ENCODE measurements at regions not wholly inside any gene's neighbourhood (a gene's known extent, or its start where the extent isn't known, plus 50 kb on each side); places are given as distances from the start of the nearest gene placed in this dataset.

- Histone ChIP-seq H3K27ac (ENCODE audit: low read depth, low read length) (no peak overlapping the region), H3K4me3 (ENCODE audit: low read length) (no peak overlapping the region), H3K4me2 (ENCODE audit: low read length) (no peak overlapping the region), H3K36me3 (ENCODE audit: control insufficient read depth, low read length) (no peaks in the 10 kb centered on the region), H4K20me1 (ENCODE audit: control insufficient read depth, insufficient read depth, low read depth, low read length) (no peaks in the 10 kb centered on the region), H3K27me3 (ENCODE audit: control insufficient read depth, low read length) (no peaks in the 10 kb centered on the region), H3K9me2 (replicated peaks; ENCODE audit: control insufficient read depth, low read length) (no peaks in the 10 kb centered on the region), H3K4me1 (ENCODE audit: control insufficient read depth, low read length) (no peaks in the 10 kb centered on the region), H3K79me2 (ENCODE audit: control insufficient read depth, low read length) (no peaks in the 10 kb centered on the region), H3F3A (ENCODE audit: control insufficient read depth, insufficient read depth) (no peaks in the 10 kb centered on the region), H3K9me3 (ENCODE audit: control insufficient read depth, insufficient read depth, low read length) (no peaks in the 10 kb centered on the region)
- TF ChIP-seq EZH2phosphoT487 (IDR thresholded peaks at IDR 0.05; ENCODE audit: borderline replicate concordance, low read length) (no peak), CTCF (IDR thresholded peaks at IDR 0.05; ENCODE audit: low read depth, low read length, poor library complexity, severe bottlenecking) (no peak)
These were observed 1102.6 kb upstream of the EPHA6 start for GRCh38 chr3:95711789-95712188.

- Histone ChIP-seq H3K27me3 (ENCODE audit: control insufficient read depth, low read length) (no peaks in the 10 kb centered on the region), H3K27ac (ENCODE audit: low read depth, low read length) (no peak overlapping the region), H4K20me1 (ENCODE audit: control insufficient read depth, insufficient read depth, low read depth, low read length) (no peaks in the 10 kb centered on the region), H3K9me3 (ENCODE audit: control insufficient read depth, insufficient read depth, low read length) (no peaks in the 10 kb centered on the region), H3K4me2 (ENCODE audit: low read length) (no peak overlapping the region), H3K4me1 (ENCODE audit: control insufficient read depth, low read length) (no peaks in the 10 kb centered on the region), H3K36me3 (ENCODE audit: control insufficient read depth, low read length) (no peaks in the 10 kb centered on the region), H3K79me2 (ENCODE audit: control insufficient read depth, low read length) (no peaks in the 10 kb centered on the region), H3F3A (ENCODE audit: control insufficient read depth, insufficient read depth) (no peaks in the 10 kb centered on the region), H3K4me3 (ENCODE audit: low read length) (no peak overlapping the region), H3K9me2 (replicated peaks; ENCODE audit: control insufficient read depth, low read length) (no peaks in the 10 kb centered on the region)
- TF ChIP-seq CTCF (IDR thresholded peaks at IDR 0.05; ENCODE audit: low read depth, low read length, poor library complexity, severe bottlenecking) (no peak), EZH2phosphoT487 (IDR thresholded peaks at IDR 0.05; ENCODE audit: borderline replicate concordance, low read length) (no peak)
These were observed 1099.3 kb upstream of the EPHA6 start for GRCh38 chr3:95715128-95715527.

DNA sequence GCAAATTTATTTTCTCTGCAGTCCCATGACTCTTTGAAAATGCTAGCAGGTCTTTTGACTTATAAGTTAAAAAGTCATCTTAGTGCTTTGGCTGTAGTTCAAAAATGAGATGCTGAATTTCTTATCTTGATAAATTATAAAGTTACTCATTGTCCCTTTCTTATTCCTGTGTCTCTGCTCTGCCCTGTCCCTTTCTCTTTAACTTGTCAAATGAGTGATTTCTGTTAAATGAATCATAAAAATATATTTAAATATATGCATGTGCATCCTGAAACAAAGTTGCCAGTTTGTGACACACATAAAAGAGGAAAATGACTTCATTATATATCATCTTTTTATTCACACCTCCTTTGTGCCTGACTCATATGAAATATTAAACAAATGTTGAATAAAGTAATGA is 1097.3 kb upstream of the EPHA6 start:
- Histone ChIP-seq H3K27me3 (ENCODE audit: control insufficient read depth, low read length) (no peaks in the 10 kb centered on the region), H3K79me2 (ENCODE audit: control insufficient read depth, low read length) (no peaks in the 10 kb centered on the region)
- TF ChIP-seq EZH2phosphoT487 (IDR thresholded peaks at IDR 0.05; ENCODE audit: borderline replicate concordance, low read length): no peak
- TF ChIP-seq CTCF (IDR thresholded peaks at IDR 0.05; ENCODE audit: low read depth, low read length, poor library complexity, severe bottlenecking): no peak

GRCh38 chr3:95718168-95718567 is 1096.2 kb upstream of the EPHA6 start:
- no peaks in the 10 kb centered on the region for H3F3A ChIP-seq (ENCODE audit: control insufficient read depth, insufficient read depth)
- no peaks in the 10 kb centered on the region for H3K9me2 ChIP-seq (replicated peaks; ENCODE audit: control insufficient read depth, low read length)

More for the DNA sequence above, 1097.3 kb upstream of the EPHA6 start:
- H3K4me3 ChIP-seq (ENCODE audit: low read length): no peak overlapping the region
- H3K9me2 ChIP-seq (replicated peaks; ENCODE audit: control insufficient read depth, low read length): no peaks in the 10 kb centered on the region
- H4K20me1 ChIP-seq (ENCODE audit: control insufficient read depth, insufficient read depth, low read depth, low read length): no peaks in the 10 kb centered on the region
- H3F3A ChIP-seq (ENCODE audit: control insufficient read depth, insufficient read depth): no peaks in the 10 kb centered on the region
- no peaks in the 10 kb centered on the region for H3K4me1 ChIP-seq (ENCODE audit: control insufficient read depth, low read length)
- H3K36me3 ChIP-seq (ENCODE audit: control insufficient read depth, low read length): no peaks in the 10 kb centered on the region
- H3K9me3 ChIP-seq (ENCODE audit: control insufficient read depth, insufficient read depth, low read length): no peaks in the 10 kb centered on the region
- H3K4me2 ChIP-seq (ENCODE audit: low read length): no peak overlapping the region
- no peak overlapping the region for H3K27ac ChIP-seq (ENCODE audit: low read depth, low read length)

More at GRCh38 chr3:95718168-95718567, 1096.2 kb upstream of the EPHA6 start:
- H3K79me2 ChIP-seq (ENCODE audit: control insufficient read depth, low read length): no peaks in the 10 kb centered on the region
- no peak overlapping the region for H3K27ac ChIP-seq (ENCODE audit: low read depth, low read length)
- TF ChIP-seq CTCF (IDR thresholded peaks at IDR 0.05; ENCODE audit: low read depth, low read length, poor library complexity, severe bottlenecking): no peak
- no peak for TF ChIP-seq EZH2phosphoT487 (IDR thresholded peaks at IDR 0.05; ENCODE audit: borderline replicate concordance, low read length)
- H3K4me1 ChIP-seq (ENCODE audit: control insufficient read depth, low read length): no peaks in the 10 kb centered on the region
- no peaks in the 10 kb centered on the region for H4K20me1 ChIP-seq (ENCODE audit: control insufficient read depth, insufficient read depth, low read depth, low read length)
- H3K27me3 ChIP-seq (ENCODE audit: control insufficient read depth, low read length): no peaks in the 10 kb centered on the region
- H3K4me2 ChIP-seq (ENCODE audit: low read length): no peak overlapping the region
- H3K9me3 ChIP-seq (ENCODE audit: control insufficient read depth, insufficient read depth, low read length): no peaks in the 10 kb centered on the region
- H3K36me3 ChIP-seq (ENCODE audit: control insufficient read depth, low read length): no peaks in the 10 kb centered on the region
- no peak overlapping the region for H3K4me3 ChIP-seq (ENCODE audit: low read length)

All from DOHH2 (cell line).